Mesendoderm (in vitro differentiated cells): ENCODE measurements at regions not wholly inside any gene's neighbourhood (a gene's known extent, or its start where the extent isn't known, plus 50 kb on each side); places are given as distances from the start of the nearest gene placed in this dataset.

Experiments
- DNase-seq: peaks from one replicate; pipeline ENCODE4 v3.0.0; 2013
- H2AK5ac ChIP-seq: 2 replicates; pipeline ENCODE4 v1.6.1; 2013; ENCODE audit warnings: low read length, inconsistent platforms
- H2BK120ac ChIP-seq: 2 replicates; pipeline ENCODE4 v1.6.1; 2013; ENCODE audit warnings: low read depth, mild to moderate bottlenecking, low read length, moderate library complexity, mixed read lengths
- H2BK15ac ChIP-seq: replicated peaks from 2 replicates; pipeline ENCODE4 v1.6.1; 2013; ENCODE audit warnings: low read depth, mild to moderate bottlenecking, moderate library complexity
- H2BK5ac ChIP-seq: 2 replicates; pipeline ENCODE4 v1.6.1; 2013; ENCODE audit warnings: low read length, inconsistent platforms
- H3K18ac ChIP-seq: 2 replicates; pipeline ENCODE4 v1.6.1; 2013; ENCODE audit warnings: mild to moderate bottlenecking, low read length, mixed read lengths
- H3K23ac ChIP-seq: one replicate; pipeline ENCODE4 v1.6.1; 2013; ENCODE audit warnings: low read length
- H3K27ac ChIP-seq: 2 replicates; pipeline ENCODE4 v1.5.1; 2013; ENCODE audit warnings: low read depth, mild to moderate bottlenecking, inconsistent platforms, low read length, moderate library complexity
- H3K27me3 ChIP-seq: 2 replicates; pipeline ENCODE4 v1.6.1; 2013; ENCODE audit warnings: low read length, control low read depth, mild to moderate bottlenecking, inconsistent platforms; ENCODE audit not compliant: insufficient read depth, poor library complexity
- H3K36me3 ChIP-seq: 2 replicates; pipeline ENCODE4 v1.6.1; 2013; ENCODE audit warnings: low read length, inconsistent platforms; ENCODE audit not compliant: control insufficient read depth, insufficient read depth
- H3K4ac ChIP-seq: one replicate; pipeline ENCODE4 v1.6.1; 2013; ENCODE audit warnings: low read depth, mild to moderate bottlenecking, low read length, moderate library complexity
- H3K4me1 ChIP-seq: 2 replicates; pipeline ENCODE4 v1.6.1; 2013; ENCODE audit warnings: low read depth, low read length, inconsistent platforms; ENCODE audit not compliant: control insufficient read depth
- H3K4me2 ChIP-seq: 2 replicates; pipeline ENCODE4 v1.6.1; 2013; ENCODE audit warnings: low read length
- H3K4me3 ChIP-seq: 2 replicates; pipeline ENCODE4 v1.5.1; 2013; ENCODE audit warnings: mild to moderate bottlenecking, low read length
- H3K56ac ChIP-seq: one replicate; pipeline ENCODE4 v1.6.1; 2013; ENCODE audit warnings: low read length
- H3K79me1 ChIP-seq: 2 replicates; pipeline ENCODE4 v1.6.1; 2013; ENCODE audit warnings: low read length, inconsistent platforms
- H3K79me2 ChIP-seq: 2 replicates; pipeline ENCODE4 v1.6.1; 2013; ENCODE audit warnings: mild to moderate bottlenecking, low read length; ENCODE audit not compliant: control insufficient read depth, insufficient read depth
- H3K9ac ChIP-seq: 2 replicates; pipeline ENCODE4 v1.6.1; 2013; ENCODE audit warnings: low read length, inconsistent platforms
- H4K5ac ChIP-seq: one replicate; pipeline ENCODE4 v1.6.1; 2013; ENCODE audit warnings: low read length
- H4K8ac ChIP-seq: one replicate; pipeline ENCODE4 v1.6.1; 2013; ENCODE audit warnings: low read depth, mild to moderate bottlenecking, control low read depth, low read length, moderate library complexity
- WGBS: extraction: QIAGEN DNeasy Blood & Tissue Kit; methylation state at CpG from one replicate; pipeline ENCODE4 v1.1.7; 2013; ENCODE audit warnings: low lambda C conversion rate, missing lambda C conversion rate; ENCODE audit not compliant: insufficient coverage; ENCODE audit errors: extremely low coverage; 5-methylcytosine and 5-hydroxymethylcytosine counted together

DNA sequence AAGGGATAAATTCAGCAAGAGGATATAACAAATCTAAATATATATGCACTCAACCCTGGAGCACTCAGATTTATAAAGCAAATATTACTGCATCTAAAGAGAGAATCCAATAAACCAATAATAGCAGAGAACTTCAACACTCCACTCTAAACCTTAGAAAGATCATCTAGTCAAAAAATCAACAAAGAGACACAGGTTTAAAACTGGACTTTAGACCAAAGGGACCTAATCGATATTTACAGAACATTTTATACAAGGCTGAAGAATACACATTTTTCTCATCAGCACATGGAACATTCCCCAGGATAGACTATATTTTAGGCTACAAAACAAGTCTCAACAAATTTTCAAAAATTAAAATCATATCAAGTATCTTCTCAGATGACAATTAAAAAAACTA lies 379.0 kb downstream of the GBE1 start:
- Histone ChIP-seq H3K79me2 (no peaks in the 10 kb centered on the region), H2BK15ac (no peak overlapping the region), H3K4me3 (no peak overlapping the region), H3K4ac (no peak overlapping the region), H3K9ac (no peak overlapping the region), H3K23ac (no peak overlapping the region), H3K27me3 (no peaks in the 10 kb centered on the region), H3K27ac (no peak overlapping the region), H4K5ac (no peak overlapping the region), H2BK120ac (no peak overlapping the region), H2AK5ac (no peak overlapping the region), H3K18ac (no peak overlapping the region), H3K56ac (no peak overlapping the region), H4K8ac (no peak overlapping the region), H3K36me3 (no peaks in the 10 kb centered on the region), H3K4me1 (no peaks in the 10 kb centered on the region), H3K4me2 (no peak overlapping the region), H3K79me1 (no peaks in the 10 kb centered on the region), H2BK5ac (no peak overlapping the region)
- WGBS, result no CpG with 5 or more reads among the region's 1 CpG
- DNase-seq, result no peak

DNA sequence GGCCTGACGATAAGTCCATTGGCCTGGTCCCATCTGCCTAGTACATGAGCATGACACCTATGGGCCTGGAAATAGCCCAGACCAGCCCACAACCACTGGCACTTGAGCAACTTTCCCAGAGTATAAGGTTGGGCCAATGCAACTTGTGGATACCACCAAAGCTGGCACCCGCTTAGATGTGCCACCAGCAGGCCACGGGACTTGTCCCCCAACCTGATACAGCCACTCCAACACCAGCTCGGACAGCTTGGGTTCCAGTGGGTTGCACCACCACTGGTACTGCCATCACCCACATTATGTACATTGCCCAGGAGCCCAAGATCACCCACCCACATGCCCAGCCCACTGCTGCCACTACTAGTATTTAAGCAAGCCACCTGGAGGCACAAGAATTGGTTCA lies 381.2 kb downstream of the GBE1 start:
- Histone ChIP-seq H3K18ac (no peak overlapping the region), H3K56ac (no peak overlapping the region), H2BK120ac (no peak overlapping the region), H2BK15ac (no peak overlapping the region), H3K4me2 (no peak overlapping the region), H3K27ac (no peak overlapping the region), H3K4me3 (no peak overlapping the region), H4K5ac (no peak overlapping the region), H4K8ac (no peak overlapping the region), H3K9ac (no peak overlapping the region), H3K27me3 (no peaks in the 10 kb centered on the region), H3K23ac (no peak overlapping the region), H2AK5ac (no peak overlapping the region), H3K79me1 (no peaks in the 10 kb centered on the region), H3K79me2 (no peaks in the 10 kb centered on the region), H3K4me1 (no peaks in the 10 kb centered on the region), H2BK5ac (no peak overlapping the region), H3K4ac (no peak overlapping the region), H3K36me3 (no peaks in the 10 kb centered on the region)
- DNase-seq, result no peak
- WGBS, result no CpG with 5 or more reads among the region's 4 CpGs

GRCh38 chr3:81378552-81379293 lies 382.7 kb downstream of the GBE1 start:
- Histone ChIP-seq H2AK5ac (no peak overlapping the region), H3K36me3 (no peaks in the 10 kb centered on the region), H4K8ac (no peak overlapping the region), H3K56ac (no peak overlapping the region), H2BK15ac (no peak overlapping the region), H3K4me3 (no peak overlapping the region), H3K23ac (no peak overlapping the region), H4K5ac (no peak overlapping the region), H3K79me1 (no peaks in the 10 kb centered on the region), H3K27me3 (no peaks in the 10 kb centered on the region), H3K4me1 (no peaks in the 10 kb centered on the region), H3K4me2 (no peak overlapping the region), H3K18ac (no peak overlapping the region), H3K79me2 (no peaks in the 10 kb centered on the region), H2BK5ac (no peak overlapping the region), H3K4ac (no peak overlapping the region), H3K9ac (no peak overlapping the region), H3K27ac (no peak overlapping the region), H2BK120ac (no peak overlapping the region)
- no peak for DNase-seq
- no CpG with 5 or more reads among the region's 5 CpGs for WGBS

GRCh38 chr3:81375921-81376320 lies 385.5 kb downstream of the GBE1 start:
- Histone ChIP-seq H3K4ac (no peak overlapping the region), H4K5ac (no peak overlapping the region), H2BK120ac (no peak overlapping the region)

GRCh38 chr3:81364411-81364810 lies 397.0 kb downstream of the GBE1 start:
- H3K23ac ChIP-seq, result no peak overlapping the region
- no peaks in the 10 kb centered on the region for H3K27me3 ChIP-seq
- H3K4me1 ChIP-seq, result no peaks in the 10 kb centered on the region
- no peak overlapping the region for H2BK120ac ChIP-seq
- WGBS, result no CpG with 5 or more reads among the region's 3 CpGs
- no peak overlapping the region for H3K27ac ChIP-seq
- no peak overlapping the region for H3K4ac ChIP-seq
- H3K4me2 ChIP-seq, result no peak overlapping the region
- H3K9ac ChIP-seq, result no peak overlapping the region
- no peak overlapping the region for H2BK15ac ChIP-seq
- no peak overlapping the region for H2BK5ac ChIP-seq
- no peaks in the 10 kb centered on the region for H3K36me3 ChIP-seq
- H4K5ac ChIP-seq, result no peak overlapping the region
- no peaks in the 10 kb centered on the region for H3K79me2 ChIP-seq
- no peak overlapping the region for H3K56ac ChIP-seq
- no peak overlapping the region for H3K18ac ChIP-seq
- no peak for DNase-seq
- no peaks in the 10 kb centered on the region for H3K79me1 ChIP-seq
- no peak overlapping the region for H4K8ac ChIP-seq
- H3K4me3 ChIP-seq, result no peak overlapping the region
- no peak overlapping the region for H2AK5ac ChIP-seq

More at GRCh38 chr3:81375921-81376320, 385.5 kb downstream of the GBE1 start:
- H3K79me2 ChIP-seq, result no peaks in the 10 kb centered on the region
- no peak overlapping the region for H3K18ac ChIP-seq
- no peak overlapping the region for H2BK15ac ChIP-seq
- H3K4me3 ChIP-seq, result no peak overlapping the region
- no peak overlapping the region for H3K23ac ChIP-seq
- H3K9ac ChIP-seq, result no peak overlapping the region
- DNase-seq, result no peak
- H4K8ac ChIP-seq, result no peak overlapping the region
- no peaks in the 10 kb centered on the region for H3K4me1 ChIP-seq
- no peak overlapping the region for H3K4me2 ChIP-seq
- no peak overlapping the region for H2BK5ac ChIP-seq
- no peaks in the 10 kb centered on the region for H3K27me3 ChIP-seq
- H3K56ac ChIP-seq, result no peak overlapping the region
- no peaks in the 10 kb centered on the region for H3K36me3 ChIP-seq
- H3K27ac ChIP-seq, result no peak overlapping the region
- no peak overlapping the region for H2AK5ac ChIP-seq
- no peaks in the 10 kb centered on the region for H3K79me1 ChIP-seq

GRCh38 chr3:81363816-81364215 lies 397.6 kb downstream of the GBE1 start:
- H3K4me2 ChIP-seq, result no peak overlapping the region
- no peak overlapping the region for H3K4ac ChIP-seq
- H2BK5ac ChIP-seq, result no peak overlapping the region
- no peak for DNase-seq
- no CpG with 5 or more reads among the region's 2 CpGs for WGBS
- no peaks in the 10 kb centered on the region for H3K36me3 ChIP-seq
- H3K27me3 ChIP-seq, result no peaks in the 10 kb centered on the region
- H4K5ac ChIP-seq, result no peak overlapping the region
- no peak overlapping the region for H4K8ac ChIP-seq
- no peak overlapping the region for H3K56ac ChIP-seq
- no peaks in the 10 kb centered on the region for H3K79me1 ChIP-seq
- no peaks in the 10 kb centered on the region for H3K79me2 ChIP-seq
- H3K18ac ChIP-seq, result no peak overlapping the region
- H2AK5ac ChIP-seq, result no peak overlapping the region
- no peak overlapping the region for H2BK120ac ChIP-seq
- H3K23ac ChIP-seq, result no peak overlapping the region
- H3K27ac ChIP-seq, result no peak overlapping the region
- no peak overlapping the region for H3K4me3 ChIP-seq
- H3K9ac ChIP-seq, result no peak overlapping the region
- no peak overlapping the region for H2BK15ac ChIP-seq
- no peaks in the 10 kb centered on the region for H3K4me1 ChIP-seq
